ENCODE measurements at regions not wholly inside any gene's neighbourhood (a gene's known extent, or its start where the extent isn't known, plus 50 kb on each side); places are given as distances from the start of the nearest gene placed in this dataset.

GRCh38 chr5:89047571-89047970 is 164.6 kb upstream of the MEF2C start:
- Histone ChIP-seq H3K4me1 (ENCODE audit: control insufficient read depth in 2 of 3, insufficient read depth in 2 of 3, low read depth in 1 of 3, low read length in 3 of 3) (no peaks in the 10 kb centered on the region), H3K36me3 (ENCODE audit: control insufficient read depth in 2 of 3, insufficient read depth in 3 of 3, low read length in 3 of 3) (no peaks in the 10 kb centered on the region), H3K9me3 (ENCODE audit: control insufficient read depth in 2 of 3, insufficient read depth in 1 of 3, low read length in 3 of 3) (peaks cover 0 to 3% (median 0%) of the 10 kb centered on the region in 3 donors), H3K4me3 (ENCODE audit: low read length in 3 of 3) (no peak overlapping the region), H3K9ac (ENCODE audit: low read length in 3 of 3) (no peak overlapping the region), H3K27me3 (ENCODE audit: control insufficient read depth, insufficient read depth, low read length) (no peaks in the 10 kb centered on the region), H3K27ac (ENCODE audit: low read depth in 2 of 2, low read length in 2 of 2) (no peak overlapping the region)
- no peak for FAIRE-seq
- no peak for DNase-seq
- TF ChIP-seq CTCF (IDR thresholded peaks at IDR 0.05; ENCODE audit: borderline replicate concordance, extremely low read depth, insufficient read depth): no peak
- intact Hi-C loops (cut with DNase I): no loop called here

DNA sequence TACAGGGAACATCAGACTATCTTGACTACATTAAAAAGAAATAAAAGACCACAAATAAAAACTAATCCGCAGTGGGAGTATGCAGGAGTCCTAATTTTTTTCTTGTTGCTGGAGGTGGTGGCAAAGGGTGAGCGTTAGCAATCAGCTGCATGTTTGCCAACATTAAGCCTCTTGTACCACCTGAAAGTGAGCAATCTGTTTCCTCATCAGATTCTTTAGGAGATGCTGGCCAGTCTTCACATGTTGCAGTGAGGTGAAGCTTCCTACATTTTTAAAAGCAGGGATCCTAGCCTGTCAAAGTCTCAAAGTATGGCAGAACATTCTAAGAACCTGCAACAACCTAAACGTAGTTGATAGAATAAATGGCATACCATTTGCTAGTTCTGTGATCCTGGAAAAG is 162.2 kb upstream of the MEF2C start:
- intact Hi-C loops (cut with DNase I): no loop called here
- no peaks in the 10 kb centered on the region for H3K27me3 ChIP-seq (ENCODE audit: control insufficient read depth, insufficient read depth, low read length)
- FAIRE-seq (no peak), DNase-seq (no peak)
- no peak overlapping the region for H3K4me3 ChIP-seq (ENCODE audit: low read length in 3 of 3)
- H3K9ac ChIP-seq (ENCODE audit: low read length in 3 of 3): no peak overlapping the region
- TF ChIP-seq CTCF (IDR thresholded peaks at IDR 0.05; ENCODE audit: borderline replicate concordance, extremely low read depth, insufficient read depth): no peak
- no peaks in the 10 kb centered on the region for H3K36me3 ChIP-seq (ENCODE audit: control insufficient read depth in 2 of 3, insufficient read depth in 3 of 3, low read length in 3 of 3)
- no peak overlapping the region for H3K27ac ChIP-seq (ENCODE audit: low read depth in 2 of 2, low read length in 2 of 2)
- no peaks in the 10 kb centered on the region for H3K4me1 ChIP-seq (ENCODE audit: control insufficient read depth in 2 of 3, insufficient read depth in 2 of 3, low read depth in 1 of 3, low read length in 3 of 3)
- H3K9me3 ChIP-seq (ENCODE audit: control insufficient read depth in 2 of 3, insufficient read depth in 1 of 3, low read length in 3 of 3): peaks cover 0 to 3% (median 0%) of the 10 kb centered on the region in 3 donors

DNA sequence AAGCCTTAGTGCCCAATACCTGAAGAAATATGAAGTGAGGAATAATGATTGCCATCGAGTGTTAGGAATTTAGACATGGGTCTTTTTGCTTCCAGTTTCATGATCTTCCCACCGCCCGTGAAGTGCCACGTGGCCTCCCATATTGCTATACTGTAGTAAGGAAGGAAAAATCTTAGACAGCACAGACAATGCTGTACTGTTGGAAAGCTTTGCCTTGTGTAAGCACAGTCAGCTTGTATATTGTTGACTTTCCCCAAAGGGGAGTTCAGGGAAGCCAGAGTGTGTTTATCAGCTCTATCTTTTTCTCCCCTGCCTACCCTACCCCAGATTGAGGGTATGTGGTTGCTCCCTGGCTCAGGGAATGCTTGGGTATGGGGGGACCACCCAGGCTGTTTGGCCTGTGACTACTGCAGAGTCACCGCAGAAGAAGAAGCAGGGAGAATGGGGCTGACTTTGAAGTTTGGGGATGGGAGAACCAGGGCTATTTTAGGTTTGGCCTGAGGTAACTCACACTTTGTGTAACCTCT is 161.8 kb upstream of the MEF2C start:
- TF ChIP-seq CTCF (IDR thresholded peaks at IDR 0.05; ENCODE audit: borderline replicate concordance, extremely low read depth, insufficient read depth): no peak
- FAIRE-seq: no peak
- Histone ChIP-seq H3K9ac (ENCODE audit: low read length in 3 of 3) (no peak overlapping the region), H3K4me1 (ENCODE audit: control insufficient read depth in 2 of 3, insufficient read depth in 2 of 3, low read depth in 1 of 3, low read length in 3 of 3) (no peaks in the 10 kb centered on the region), H3K27me3 (ENCODE audit: control insufficient read depth, insufficient read depth, low read length) (no peaks in the 10 kb centered on the region), H3K4me3 (ENCODE audit: low read length in 3 of 3) (no peak overlapping the region), H3K9me3 (ENCODE audit: control insufficient read depth in 2 of 3, insufficient read depth in 1 of 3, low read length in 3 of 3) (peaks cover 0 to 3% (median 0%) of the 10 kb centered on the region in 3 donors), H3K36me3 (ENCODE audit: control insufficient read depth in 2 of 3, insufficient read depth in 3 of 3, low read length in 3 of 3) (no peaks in the 10 kb centered on the region), H3K27ac (ENCODE audit: low read depth in 2 of 2, low read length in 2 of 2) (no peak overlapping the region)
- intact Hi-C loops (cut with DNase I): no loop called here
- no peak for DNase-seq

DNA sequence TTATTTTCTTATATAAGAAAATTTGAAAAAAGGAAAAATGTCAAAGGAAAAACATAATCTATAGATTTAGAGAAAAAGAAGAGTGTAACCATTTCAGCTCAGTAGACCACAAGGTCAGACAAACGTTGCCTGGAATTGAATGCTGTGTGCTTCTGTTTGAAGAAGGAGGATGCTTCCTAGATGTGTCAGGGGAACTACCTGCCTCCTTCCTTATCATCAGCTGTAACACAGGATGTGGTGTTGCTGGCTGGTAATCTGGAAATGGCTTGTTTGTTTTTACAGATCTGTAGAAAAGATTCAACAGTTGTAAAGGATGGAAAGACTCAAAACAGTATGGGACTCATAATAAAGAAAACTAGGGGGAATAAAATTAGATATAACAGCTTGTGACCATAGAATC is 160.7 kb upstream of the MEF2C start:
- Histone ChIP-seq H3K9me3 (ENCODE audit: control insufficient read depth in 2 of 3, insufficient read depth in 1 of 3, low read length in 3 of 3) (no peaks in the 10 kb centered on the region), H3K36me3 (ENCODE audit: control insufficient read depth in 2 of 3, insufficient read depth in 3 of 3, low read length in 3 of 3) (no peaks in the 10 kb centered on the region), H3K4me3 (ENCODE audit: low read length in 3 of 3) (no peak overlapping the region), H3K27me3 (ENCODE audit: control insufficient read depth, insufficient read depth, low read length) (no peaks in the 10 kb centered on the region), H3K4me1 (ENCODE audit: control insufficient read depth in 2 of 3, insufficient read depth in 2 of 3, low read depth in 1 of 3, low read length in 3 of 3) (no peaks in the 10 kb centered on the region), H3K27ac (ENCODE audit: low read depth in 2 of 2, low read length in 2 of 2) (no peak overlapping the region), H3K9ac (ENCODE audit: low read length in 3 of 3) (no peak overlapping the region)
- FAIRE-seq: no peak
- no peak for TF ChIP-seq CTCF (IDR thresholded peaks at IDR 0.05; ENCODE audit: borderline replicate concordance, extremely low read depth, insufficient read depth)
- no peak for DNase-seq
- intact Hi-C loops (cut with DNase I): no loop called here
